ENCODE measurements at regions not wholly inside any gene's neighbourhood (a gene's known extent, or its start where the extent isn't known, plus 50 kb on each side); places are given as distances from the start of the nearest gene placed in this dataset.

DNA sequence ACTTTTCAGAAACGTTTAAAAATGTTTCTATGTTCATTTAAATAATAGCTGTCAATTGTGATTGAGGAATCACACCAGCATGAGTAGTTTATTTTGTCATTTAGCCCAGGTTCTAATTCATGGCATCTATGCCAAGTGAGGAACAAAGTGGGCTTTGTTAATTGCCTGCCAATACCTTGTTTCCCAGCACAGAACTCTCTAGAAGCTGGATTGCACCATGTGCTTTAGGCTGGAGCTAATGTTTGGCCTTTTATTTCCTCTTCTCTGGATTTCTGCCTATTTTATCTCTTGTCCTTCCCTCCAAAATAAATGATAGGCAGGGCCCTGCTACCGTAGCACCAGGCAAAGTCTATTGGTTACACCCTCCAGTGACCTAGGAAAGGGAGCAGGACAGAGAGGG lies 109.9 kb upstream of the ITGB1 start:
- TF ChIP-seq, protein P1, sequence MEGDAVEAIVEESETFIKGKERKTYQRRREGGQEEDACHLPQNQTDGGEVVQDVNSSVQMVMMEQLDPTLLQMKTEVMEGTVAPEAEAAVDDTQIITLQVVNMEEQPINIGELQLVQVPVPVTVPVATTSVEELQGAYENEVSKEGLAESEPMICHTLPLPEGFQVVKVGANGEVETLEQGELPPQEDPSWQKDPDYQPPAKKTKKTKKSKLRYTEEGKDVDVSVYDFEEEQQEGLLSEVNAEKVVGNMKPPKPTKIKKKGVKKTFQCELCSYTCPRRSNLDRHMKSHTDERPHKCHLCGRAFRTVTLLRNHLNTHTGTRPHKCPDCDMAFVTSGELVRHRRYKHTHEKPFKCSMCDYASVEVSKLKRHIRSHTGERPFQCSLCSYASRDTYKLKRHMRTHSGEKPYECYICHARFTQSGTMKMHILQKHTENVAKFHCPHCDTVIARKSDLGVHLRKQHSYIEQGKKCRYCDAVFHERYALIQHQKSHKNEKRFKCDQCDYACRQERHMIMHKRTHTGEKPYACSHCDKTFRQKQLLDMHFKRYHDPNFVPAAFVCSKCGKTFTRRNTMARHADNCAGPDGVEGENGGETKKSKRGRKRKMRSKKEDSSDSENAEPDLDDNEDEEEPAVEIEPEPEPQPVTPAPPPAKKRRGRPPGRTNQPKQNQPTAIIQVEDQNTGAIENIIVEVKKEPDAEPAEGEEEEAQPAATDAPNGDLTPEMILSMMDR (IDR thresholded peaks at IDR 0.05) = no peak
- no peak for TF ChIP-seq EP300 (IDR thresholded peaks at IDR 0.05)
- no peak for TF ChIP-seq POLR2A (IDR thresholded peaks at IDR 0.05)
